CD4-positive, alpha-beta T cell treated with Interleukin-4 for 1 hour (primary cell): ENCODE measurements at regions not wholly inside any gene's neighbourhood (a gene's known extent, or its start where the extent isn't known, plus 50 kb on each side); places are given as distances from the start of the nearest gene placed in this dataset.
"Not testable (repeated sequence)": the region's sequence is repeated elsewhere in the genome, so short reads cannot be mapped to it uniquely, and the experiment has no call there.

Source experiments
- DNase-seq, 2 donors: peaks; one replicate each; pipeline ENCODE4 v3.0.0-alpha.2; 2020 to 2022

DNA sequence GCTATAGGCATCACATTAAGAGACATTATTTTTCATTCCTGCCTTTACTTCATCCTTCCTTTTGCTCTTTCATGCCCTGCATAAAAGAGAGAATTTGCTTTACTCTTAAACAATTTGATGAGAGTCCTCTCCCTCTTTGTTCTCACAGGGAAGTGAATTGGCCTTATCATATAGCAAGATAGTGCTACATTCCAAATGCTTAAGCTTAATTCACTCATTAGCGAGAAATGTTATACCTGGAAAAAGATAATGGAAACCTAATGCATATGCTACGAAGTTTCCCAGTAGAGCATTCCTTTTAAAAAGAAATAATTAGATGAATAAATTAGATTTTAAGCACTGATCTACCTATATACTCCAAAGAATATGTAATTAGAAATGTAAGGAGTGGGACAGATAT is 798.8 kb downstream of the C12orf50 start:
- no peak for DNase-seq

GRCh38 chr12:87227162-87227561 is 802.0 kb downstream of the C12orf50 start:
- DNase-seq, result no peak

DNA sequence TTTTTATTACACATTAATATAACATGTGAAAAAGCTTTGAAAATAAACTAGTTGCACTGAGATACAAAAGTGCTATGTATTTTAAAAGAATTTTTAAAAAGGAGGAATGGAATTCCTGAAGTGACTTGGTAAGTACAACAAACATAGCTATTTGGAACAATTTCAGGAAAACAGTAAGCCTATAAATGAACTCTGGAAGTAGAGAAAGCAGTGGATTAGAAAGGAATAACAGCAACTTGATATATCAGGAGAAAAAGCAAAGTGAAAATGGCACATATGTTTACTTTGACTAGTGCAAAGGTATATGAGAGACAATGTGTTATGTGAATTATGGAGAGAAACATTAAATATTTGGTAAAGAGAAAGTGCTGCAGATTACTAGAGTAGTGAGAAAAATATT is 811.7 kb downstream of the C12orf50 start:
- DNase-seq, result no peak

DNA sequence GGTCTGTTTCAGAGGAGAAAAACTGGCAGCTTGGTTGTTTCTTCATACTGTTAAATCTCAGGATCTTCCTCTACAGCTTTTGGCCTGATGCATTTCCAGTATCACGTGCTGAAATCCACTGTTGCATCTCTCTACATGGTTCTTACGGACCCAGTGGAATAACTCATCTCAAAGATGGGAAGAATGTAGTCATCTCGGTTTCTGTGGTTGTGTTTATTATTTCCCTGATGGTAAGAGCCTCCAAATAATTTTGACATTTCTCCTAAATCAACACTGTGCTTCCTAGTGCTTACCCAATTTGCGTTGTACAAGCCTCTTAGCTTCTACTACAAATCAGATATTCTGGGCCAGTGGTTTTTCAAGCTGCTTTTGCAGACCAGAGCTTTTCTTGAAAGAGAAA is 812.8 kb downstream of the C12orf50 start:
- no peak for DNase-seq

DNA sequence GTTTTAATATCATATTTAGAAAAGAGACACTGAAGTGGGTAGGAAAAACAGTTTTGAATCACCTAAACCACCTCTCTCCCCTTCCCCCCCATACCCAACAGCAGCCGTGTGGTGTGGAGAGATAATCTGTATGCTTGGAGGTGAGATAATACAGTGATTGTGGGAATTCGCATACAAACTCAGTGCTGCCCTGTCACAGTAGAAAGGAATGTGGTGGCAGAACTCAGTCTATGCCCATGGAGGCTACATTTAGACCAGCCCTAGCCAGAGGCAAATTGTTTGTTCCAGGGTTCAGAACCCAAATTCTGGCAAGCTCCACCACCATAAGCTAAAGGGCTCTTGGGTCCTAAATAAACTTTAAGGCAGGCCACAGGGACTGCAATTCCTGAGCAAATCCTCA is 827.0 kb downstream of the C12orf50 start:
- DNase-seq, result no peak

DNA sequence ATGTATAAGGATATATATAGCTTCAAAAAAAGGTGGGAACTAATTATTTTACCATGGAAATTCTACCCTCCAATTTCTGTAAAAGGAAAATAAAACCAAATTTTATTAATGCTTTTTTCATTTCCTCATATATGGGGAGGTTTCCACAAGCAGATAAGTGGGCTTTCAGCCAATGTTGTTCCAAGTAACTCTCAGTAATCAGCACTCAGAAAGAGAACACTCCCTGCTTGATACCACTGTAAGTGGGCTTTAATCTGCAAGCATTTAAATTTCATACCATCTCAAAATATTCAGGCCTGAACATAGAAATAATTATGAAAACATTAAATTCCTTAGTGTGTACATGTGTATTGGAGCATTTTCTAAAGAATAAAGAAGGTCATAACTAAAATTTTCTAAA is 827.6 kb downstream of the C12orf50 start:
- no peak for DNase-seq

GRCh38 chr12:87200289-87200979 is 828.8 kb downstream of the C12orf50 start:
- no peak for DNase-seq

- DNase-seq, result no peak
These were observed 831.0 kb downstream of the C12orf50 start for GRCh38 chr12:87198181-87198580.

DNA sequence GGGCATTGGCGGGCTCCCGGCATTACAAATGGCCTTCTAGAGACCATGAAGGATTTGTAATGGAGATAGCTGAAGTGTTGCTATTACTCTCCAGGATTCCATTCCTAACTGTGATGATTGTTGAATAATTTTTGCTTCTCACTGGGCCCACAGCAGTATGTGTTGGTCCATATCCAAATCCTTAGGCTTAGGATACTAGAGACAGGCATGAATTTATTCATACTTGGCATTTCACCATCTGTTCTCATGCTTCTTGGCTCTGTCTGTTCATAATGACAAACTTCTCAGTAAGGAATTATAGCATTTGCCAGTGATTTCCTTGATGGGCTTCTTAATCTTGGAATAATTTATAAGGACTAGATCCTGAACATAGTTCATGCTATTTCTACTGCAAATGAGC is 832.9 kb downstream of the C12orf50 start:
- DNase-seq, result no peak

DNA sequence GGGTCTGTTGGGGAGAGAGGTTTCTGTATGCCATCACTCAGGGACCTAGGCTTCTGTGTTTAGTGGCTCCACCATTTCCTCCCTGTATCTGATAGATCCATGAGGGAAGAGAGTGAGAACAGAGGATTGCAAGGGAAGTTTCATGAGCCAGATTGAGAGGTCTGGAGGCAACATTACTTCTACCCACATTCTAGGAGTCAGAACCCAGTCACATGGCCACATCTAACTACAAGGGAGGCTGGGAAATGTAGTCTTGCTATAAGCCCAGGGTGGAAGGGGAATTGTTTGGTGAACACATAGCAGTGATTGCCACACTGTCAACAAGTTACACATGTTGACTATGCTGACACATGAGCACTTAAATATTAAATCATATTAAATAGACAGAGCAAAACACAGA is 834.8 kb downstream of the C12orf50 start:
- DNase-seq, result not testable (repeated sequence)

GRCh38 chr12:87185367-87185766 is 843.8 kb downstream of the C12orf50 start:
- DNase-seq, result no peak

DNA sequence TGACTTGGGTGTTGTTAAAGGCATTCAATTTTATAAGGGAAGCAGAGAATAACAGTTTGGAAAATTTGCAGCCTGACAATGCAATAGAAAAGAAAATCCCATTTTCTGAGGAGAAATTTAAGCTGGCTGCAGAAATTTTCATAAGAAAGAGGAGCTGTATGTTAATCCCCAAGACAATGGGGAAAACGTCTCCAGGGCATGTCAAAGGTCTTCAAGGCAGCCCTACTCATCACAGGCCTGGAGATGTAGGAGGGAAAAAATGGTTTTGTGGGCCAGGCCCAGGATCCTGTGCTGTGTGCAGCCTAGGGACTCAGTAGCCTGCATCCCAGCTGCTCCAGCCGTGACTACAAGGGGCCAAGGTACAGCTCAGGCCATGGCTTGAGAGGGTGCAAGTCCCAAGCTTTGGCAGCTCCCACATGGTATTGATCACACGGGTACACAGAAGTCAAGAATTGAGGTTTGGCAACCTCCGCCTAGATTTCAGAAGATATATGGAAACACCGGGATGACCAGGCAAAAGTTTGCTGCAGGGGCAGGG is 846.4 kb downstream of the C12orf50 start:
- DNase-seq, result no peak

DNA sequence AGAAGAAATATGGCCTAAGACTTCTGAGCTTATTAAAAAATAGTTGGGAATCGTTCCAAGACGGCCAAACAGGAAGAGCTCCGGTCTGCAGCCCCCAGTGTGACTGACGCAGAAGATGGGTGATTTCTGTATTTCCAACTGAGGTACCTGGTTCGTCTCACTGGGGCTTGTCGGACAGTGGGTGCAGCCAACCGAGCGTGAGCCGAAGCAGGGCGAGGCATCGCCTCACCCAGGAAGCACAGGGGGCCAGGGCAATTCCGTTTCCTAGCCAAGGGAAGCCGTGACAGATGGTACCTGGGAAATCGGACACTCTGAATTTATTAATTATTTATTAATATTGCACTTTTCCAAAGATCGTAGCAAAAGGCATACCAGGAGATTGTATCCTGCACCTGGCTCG is 857.8 kb downstream of the C12orf50 start:
- no peak for DNase-seq

DNA sequence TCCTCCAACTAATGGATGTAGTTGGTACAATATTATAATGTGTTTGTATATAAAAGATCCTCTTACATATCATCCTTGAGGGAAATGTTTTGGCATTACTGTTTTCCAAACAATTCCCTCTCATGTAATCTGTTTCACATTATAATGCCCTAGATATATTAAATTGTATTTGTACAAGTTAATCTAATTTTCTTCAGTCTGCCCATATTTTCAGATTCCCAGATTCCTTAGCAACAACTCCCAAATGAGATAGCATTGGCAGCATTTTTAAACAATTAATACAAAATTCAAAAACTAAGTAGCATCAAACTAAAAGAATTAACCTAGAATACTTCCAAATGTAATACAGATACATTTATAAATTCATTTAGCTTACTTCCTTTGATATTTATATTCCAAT is 860.2 kb downstream of the C12orf50 start:
- no peak for DNase-seq

GRCh38 chr12:87165733-87166375 is 863.3 kb downstream of the C12orf50 start:
- DNase-seq, result no peak

GRCh38 chr12:87163122-87163521 is 866.1 kb downstream of the C12orf50 start:
- no peak for DNase-seq

GRCh38 chr12:87160848-87161601 is 868.2 kb downstream of the C12orf50 start:
- DNase-seq, result no peak

- DNase-seq, result no peak
These were observed 871.4 kb downstream of the C12orf50 start for GRCh38 chr12:87157791-87158190.

DNA sequence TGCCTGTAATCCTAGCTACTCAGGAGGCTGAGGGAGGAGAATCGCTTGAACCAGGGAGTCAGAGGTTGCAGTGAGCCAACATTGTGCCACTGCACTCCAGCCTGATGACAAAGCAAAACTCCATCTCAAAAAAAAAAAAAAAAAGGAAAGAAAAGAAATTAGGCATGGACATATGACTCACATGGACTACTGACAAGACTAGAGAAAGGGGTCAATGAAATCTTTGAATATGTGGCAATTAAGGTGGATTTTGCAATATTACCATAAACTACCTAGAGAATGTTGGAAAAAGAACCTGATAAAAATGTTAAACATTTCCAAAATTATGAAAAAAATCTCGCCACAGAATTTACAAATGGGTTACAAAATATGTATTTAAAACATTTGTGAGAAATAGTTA is 873.6 kb downstream of the C12orf50 start:
- no peak for DNase-seq

GRCh38 chr12:87152841-87153528 is 876.2 kb downstream of the C12orf50 start:
- no peak for DNase-seq

DNA sequence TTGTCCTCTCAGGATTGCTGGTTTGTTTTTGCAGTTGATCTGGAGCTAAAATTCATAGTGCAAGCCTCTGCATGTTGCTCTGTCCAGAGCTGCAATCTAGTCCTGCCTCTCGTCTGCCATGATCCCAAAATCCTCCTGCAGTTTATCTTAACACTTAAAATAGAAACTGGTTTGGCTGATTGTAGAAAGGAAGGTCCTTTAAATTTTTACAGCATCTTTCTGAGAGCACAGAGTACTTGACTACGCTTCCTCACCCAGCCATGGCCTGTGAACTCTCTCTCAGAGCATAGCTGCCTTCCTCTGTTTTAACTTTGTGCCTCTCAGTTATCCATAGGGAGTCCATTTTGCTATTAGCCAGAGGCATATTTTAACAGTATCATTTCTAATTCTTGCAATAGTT is 877.1 kb downstream of the C12orf50 start:
- DNase-seq, result no peak

DNA sequence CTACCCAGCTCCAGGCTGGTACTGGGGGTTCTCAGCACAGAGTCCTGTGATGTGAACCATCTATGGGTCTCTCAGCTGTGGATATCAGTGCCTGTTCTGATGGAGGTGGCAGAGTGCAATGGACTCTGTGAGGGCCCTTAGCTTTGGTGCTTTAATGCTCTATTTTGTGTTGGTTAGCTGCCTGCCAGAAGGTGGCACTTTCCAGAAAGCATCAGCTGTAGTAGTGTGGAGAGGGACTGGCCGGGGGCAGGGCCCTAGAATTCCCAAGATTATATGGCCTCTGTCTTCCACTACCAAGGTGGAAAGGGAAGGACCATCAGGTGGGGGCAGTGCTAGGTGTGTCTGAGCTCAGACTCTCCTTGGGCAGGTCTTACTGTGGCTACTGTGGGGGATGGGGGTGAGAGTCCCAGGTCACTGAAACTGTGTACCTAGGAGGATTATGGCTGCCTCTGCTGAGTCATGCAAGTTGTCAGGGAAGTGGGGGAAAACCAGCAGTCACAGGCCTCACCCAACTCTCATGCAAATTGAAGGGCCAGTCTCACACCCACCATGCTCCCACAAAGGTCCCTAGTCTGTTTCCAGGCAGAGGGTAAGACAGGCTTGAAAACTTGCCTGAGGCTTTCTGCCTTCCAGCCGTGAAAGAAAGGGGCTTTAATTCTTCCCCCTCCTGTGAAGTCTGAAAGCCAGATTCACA is 878.1 kb downstream of the C12orf50 start:
- no peak for DNase-seq

- DNase-seq, result no peak
These were observed 886.2 kb upstream of the MGAT4C start for GRCh38 chr12:87142342-87142741.
